ENCODE measurements at regions not wholly inside any gene's neighbourhood (a gene's known extent, or its start where the extent isn't known, plus 50 kb on each side); places are given as distances from the start of the nearest gene placed in this dataset.

- H3K36me3 ChIP-seq (ENCODE audit: insufficient read depth, low read length, poor library complexity, severe bottlenecking), result no peaks in the 10 kb centered on the region
- no peak overlapping the region for H3K4me3 ChIP-seq (ENCODE audit: low read depth, low read length, poor library complexity, severe bottlenecking)
- TF ChIP-seq, protein P1, sequence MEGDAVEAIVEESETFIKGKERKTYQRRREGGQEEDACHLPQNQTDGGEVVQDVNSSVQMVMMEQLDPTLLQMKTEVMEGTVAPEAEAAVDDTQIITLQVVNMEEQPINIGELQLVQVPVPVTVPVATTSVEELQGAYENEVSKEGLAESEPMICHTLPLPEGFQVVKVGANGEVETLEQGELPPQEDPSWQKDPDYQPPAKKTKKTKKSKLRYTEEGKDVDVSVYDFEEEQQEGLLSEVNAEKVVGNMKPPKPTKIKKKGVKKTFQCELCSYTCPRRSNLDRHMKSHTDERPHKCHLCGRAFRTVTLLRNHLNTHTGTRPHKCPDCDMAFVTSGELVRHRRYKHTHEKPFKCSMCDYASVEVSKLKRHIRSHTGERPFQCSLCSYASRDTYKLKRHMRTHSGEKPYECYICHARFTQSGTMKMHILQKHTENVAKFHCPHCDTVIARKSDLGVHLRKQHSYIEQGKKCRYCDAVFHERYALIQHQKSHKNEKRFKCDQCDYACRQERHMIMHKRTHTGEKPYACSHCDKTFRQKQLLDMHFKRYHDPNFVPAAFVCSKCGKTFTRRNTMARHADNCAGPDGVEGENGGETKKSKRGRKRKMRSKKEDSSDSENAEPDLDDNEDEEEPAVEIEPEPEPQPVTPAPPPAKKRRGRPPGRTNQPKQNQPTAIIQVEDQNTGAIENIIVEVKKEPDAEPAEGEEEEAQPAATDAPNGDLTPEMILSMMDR (conservative IDR thresholded peaks at IDR 0.05; ENCODE audit: low read depth, low read length), result no peak
- no peak for TF ChIP-seq EZH2 (IDR thresholded peaks at IDR 0.05; ENCODE audit: borderline replicate concordance, low read depth, low read length, poor library complexity, severe bottlenecking)
- ChIA-PET POLR2A (ENCODE audit: low non-redundant PET) (no interaction called here), CTCF (no interaction called here)
- H3K27me3 ChIP-seq (replicated peaks; ENCODE audit: insufficient read depth, low read depth, low read length, poor library complexity), result no peaks in the 10 kb centered on the region
- H3K9me3 ChIP-seq (ENCODE audit: low read depth, low read length, poor library complexity, severe bottlenecking), result peaks cover 3% of the 10 kb centered on the region
- no peaks in the 10 kb centered on the region for H3K4me1 ChIP-seq (ENCODE audit: insufficient read depth, low read length, poor library complexity, severe bottlenecking)
- intact Hi-C loops (cut with micrococcal nuclease; ENCODE audit: unreplicated experiment), result no loop called here
- DNase-seq (ENCODE audit: low spot score), result no peak
- H3K27ac ChIP-seq (ENCODE audit: low read depth, low read length, poor library complexity, severe bottlenecking), result no peak overlapping the region
- no TSS peak for BruUV-seq (replicated peaks)
These were observed 205.6 kb upstream of the KAZN start for GRCh38 chr1:14392859-14393365.

DNA sequence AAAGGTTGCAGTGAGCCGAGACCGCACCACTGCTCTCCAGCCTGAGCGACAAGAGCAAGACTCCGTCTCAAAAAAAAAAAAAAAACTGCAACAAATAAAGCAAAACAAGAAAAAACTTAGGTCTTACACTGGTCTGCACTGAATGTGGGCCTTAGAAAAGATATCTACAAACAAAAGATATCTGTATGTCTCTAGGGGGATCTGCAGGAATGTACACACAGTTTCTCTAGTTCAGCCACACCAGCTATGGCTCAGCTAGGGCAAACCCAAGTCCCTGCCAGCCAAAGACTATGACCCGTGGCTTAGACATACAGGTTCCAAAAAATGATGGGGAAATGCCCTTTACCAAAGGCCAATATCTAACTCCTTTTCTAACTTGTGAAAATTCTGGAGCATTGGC lies 202.4 kb upstream of the KAZN start:
- no TSS peak for BruUV-seq (replicated peaks)
- intact Hi-C loops (cut with micrococcal nuclease; ENCODE audit: unreplicated experiment), result no loop called here
- H3K27me3 ChIP-seq (replicated peaks; ENCODE audit: insufficient read depth, low read depth, low read length, poor library complexity), result no peaks in the 10 kb centered on the region
- CTCF ChIA-PET, result no interaction called here
- H3K36me3 ChIP-seq (ENCODE audit: insufficient read depth, low read length, poor library complexity, severe bottlenecking), result no peaks in the 10 kb centered on the region
- no peak overlapping the region for H3K27ac ChIP-seq (ENCODE audit: low read depth, low read length, poor library complexity, severe bottlenecking)
- no peak overlapping the region for H3K4me3 ChIP-seq (ENCODE audit: low read depth, low read length, poor library complexity, severe bottlenecking)
- no peak for TF ChIP-seq EZH2 (IDR thresholded peaks at IDR 0.05; ENCODE audit: borderline replicate concordance, low read depth, low read length, poor library complexity, severe bottlenecking)
- TF ChIP-seq, protein P1 (conservative IDR thresholded peaks at IDR 0.05; ENCODE audit: low read depth, low read length), result no peak
- H3K9me3 ChIP-seq (ENCODE audit: low read depth, low read length, poor library complexity, severe bottlenecking), result no peaks in the 10 kb centered on the region
- no peaks in the 10 kb centered on the region for H3K4me1 ChIP-seq (ENCODE audit: insufficient read depth, low read length, poor library complexity, severe bottlenecking)
- POLR2A ChIA-PET (ENCODE audit: low non-redundant PET), result no interaction called here
- no peak for DNase-seq (ENCODE audit: low spot score)

- Histone ChIP-seq H3K36me3 (ENCODE audit: insufficient read depth, low read length, poor library complexity, severe bottlenecking) (no peaks in the 10 kb centered on the region), H3K27ac (ENCODE audit: low read depth, low read length, poor library complexity, severe bottlenecking) (no peak overlapping the region), H3K4me3 (ENCODE audit: low read depth, low read length, poor library complexity, severe bottlenecking) (no peak overlapping the region), H3K9me3 (ENCODE audit: low read depth, low read length, poor library complexity, severe bottlenecking) (no peaks in the 10 kb centered on the region), H3K4me1 (ENCODE audit: insufficient read depth, low read length, poor library complexity, severe bottlenecking) (no peaks in the 10 kb centered on the region), H3K27me3 (replicated peaks; ENCODE audit: insufficient read depth, low read depth, low read length, poor library complexity) (no peaks in the 10 kb centered on the region)
- BruUV-seq (replicated peaks), result no TSS peak
- intact Hi-C loops (cut with micrococcal nuclease; ENCODE audit: unreplicated experiment), result no loop called here
- DNase-seq (ENCODE audit: low spot score), result no peak
- no peak for TF ChIP-seq EZH2 (IDR thresholded peaks at IDR 0.05; ENCODE audit: borderline replicate concordance, low read depth, low read length, poor library complexity, severe bottlenecking)
- TF ChIP-seq, protein P1 (conservative IDR thresholded peaks at IDR 0.05; ENCODE audit: low read depth, low read length), result no peak
- ChIA-PET CTCF (no interaction called here), POLR2A (ENCODE audit: low non-redundant PET) (no interaction called here)
These were observed 194.4 kb upstream of the KAZN start for GRCh38 chr1:14403961-14404645.

Measured in A673 (cell line).